ENCODE measurements at regions not wholly inside any gene's neighbourhood (a gene's known extent, or its start where the extent isn't known, plus 50 kb on each side); places are given as distances from the start of the nearest gene placed in this dataset.

DNA sequence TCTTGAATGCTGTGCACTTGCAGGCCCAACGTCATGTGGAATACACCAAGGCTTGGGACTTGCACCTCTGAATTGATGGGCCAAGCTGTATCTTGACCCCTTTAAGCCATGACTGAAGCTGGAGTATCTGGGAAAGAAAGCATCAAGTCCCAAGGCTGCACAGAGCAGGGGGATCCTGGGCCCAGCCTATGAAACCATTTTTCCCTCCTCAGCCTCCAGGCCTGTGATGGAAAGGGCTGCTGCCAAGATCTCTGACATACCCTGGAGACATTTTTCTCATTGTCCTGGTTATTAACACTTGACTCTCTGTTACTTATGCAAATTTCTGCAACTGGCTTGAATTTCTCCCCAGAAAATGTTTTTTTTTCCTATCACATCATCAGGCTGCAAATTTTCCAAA, 174.0 kb upstream of the SNX2 start (continued):
- no peak for TF ChIP-seq CEBPZ (IDR thresholded peaks at IDR 0.05; ENCODE audit: low read length)

GRCh38 chr5:122602700-122603099, 172.2 kb upstream of the SNX2 start:
- FAIRE-seq, result no peak
- BruUV-seq (replicated peaks), result no TSS peak
- TF ChIP-seq ATF6 (CRISPR knock-in tag; conservative IDR thresholded peaks at IDR 0.05), result no peak
- no peak for TF ChIP-seq ZNF17 (CRISPR knock-in tag; IDR thresholded peaks at IDR 0.05)
- TF ChIP-seq ZSCAN22 (CRISPR knock-in tag; IDR thresholded peaks at IDR 0.05), result no peak
- TF ChIP-seq AHDC1 (CRISPR knock-in tag; IDR thresholded peaks at IDR 0.05; ENCODE audit: borderline replicate concordance), result no peak
- no peak for TF ChIP-seq HNRNPK (IDR thresholded peaks at IDR 0.05; ENCODE audit: low read depth, low read length, poor library complexity, severe bottlenecking)
- TF ChIP-seq ZSCAN25 (CRISPR knock-in tag; IDR thresholded peaks at IDR 0.05), result no peak
- no peak for TF ChIP-seq ZNF30 (CRISPR knock-in tag; IDR thresholded peaks at IDR 0.05)
- no peak for TF ChIP-seq MEIS1 (CRISPR knock-in tag; IDR thresholded peaks at IDR 0.05; ENCODE audit: borderline replicate concordance)
- no peak for TF ChIP-seq CBX1 (IDR thresholded peaks at IDR 0.05; ENCODE audit: low read depth)
- TF ChIP-seq ZNF652 (CRISPR knock-in tag; IDR thresholded peaks at IDR 0.05; ENCODE audit: borderline replicate concordance, low read depth), result no peak
- TF ChIP-seq RORA (CRISPR knock-in tag; IDR thresholded peaks at IDR 0.05), result no peak
- TF ChIP-seq NFE2L2 (IDR thresholded peaks at IDR 0.05; ENCODE audit: low read length), result no peak
- TF ChIP-seq ZNF143 (CRISPR knock-in tag; IDR thresholded peaks at IDR 0.05), result no peak

More at GRCh38 chr5:122602700-122603099, 172.2 kb upstream of the SNX2 start:
- Histone ChIP-seq H3K36me3 (replicated peaks in 1 of 2; ENCODE audit: control insufficient read depth in 1 of 2, insufficient read depth in 2 of 2, low read length in 2 of 2) (no peaks in the 10 kb centered on the region), H3K4me2 (ENCODE audit: low read depth, low read length) (no peak overlapping the region), H3K4me1 (ENCODE audit: insufficient read depth, low read length) (no peaks in the 10 kb centered on the region), H3K9ac (ENCODE audit: insufficient read depth, low read depth, low read length) (no peak overlapping the region), H3K79me2 (ENCODE audit: insufficient read depth, low read length) (no peaks in the 10 kb centered on the region), H2AFZ (ENCODE audit: low read length) (no peak overlapping the region), H3K9me3 (ENCODE audit: low read length) (peaks cover 11% of the 10 kb centered on the region; the same call in 1 of the 2 replicates), H4K20me1 (ENCODE audit: insufficient read depth, low read length) (no peaks in the 10 kb centered on the region), H3K27me3 (ENCODE audit: control insufficient read depth in 1 of 2, insufficient read depth in 2 of 2, low read length in 2 of 2) (no peaks in the 10 kb centered on the region), H3K4me3 (replicated peaks in 1 of 3; ENCODE audit: insufficient read depth in 1 of 3, low read depth in 2 of 3, low read length in 3 of 3) (no peak overlapping the region), H3K27ac (ENCODE audit: extremely low read length, insufficient read depth, low read length) (no peak overlapping the region)
- 0% methylated on average over 1 of the region's 1 CpG for WGBS (ENCODE audit: low lambda C conversion rate)
- POLR2A ChIA-PET, result no interaction called here
- CTCF ChIA-PET (ENCODE audit: low intra/inter-chr PET ratio, low total read pairs), result no interaction called here
- intact Hi-C loops (cut with micrococcal nuclease; ENCODE audit: unreplicated experiment), result no loop called here
- DNase-seq (ENCODE audit: low spot score) (no peak), ATAC-seq (no peak)
- in situ Hi-C loops (cut with HindIII; ENCODE audit: extremely low pct_ligation_motif_present, low pct_unique_long_range_greater_than_20kb), result no loop called here
